ENCODE measurements at regions not wholly inside any gene's neighbourhood (a gene's known extent, or its start where the extent isn't known, plus 50 kb on each side); places are given as distances from the start of the nearest gene placed in this dataset.

DNA sequence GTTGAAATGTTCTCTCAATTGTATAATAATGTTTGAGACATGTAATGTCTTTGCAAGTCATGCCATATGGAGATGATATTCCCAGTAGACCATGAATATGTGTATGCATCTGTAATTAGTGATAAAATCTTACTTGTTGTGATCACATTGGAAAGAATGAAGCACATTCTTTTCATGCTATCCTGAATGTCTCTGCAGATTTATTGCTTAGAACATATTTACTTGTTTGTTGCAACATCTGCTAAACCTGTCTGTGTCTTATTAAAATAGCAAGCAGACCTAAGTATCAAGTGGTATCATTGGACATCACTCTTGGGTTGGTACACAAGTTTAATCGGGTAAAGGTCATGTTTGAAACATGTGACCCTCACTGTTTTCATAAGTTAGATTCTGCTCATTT, 265.5 kb upstream of the CD180 start:
- Histone ChIP-seq H3K4me3 (ENCODE audit: low read depth, low read length) (no peak overlapping the region), H3K27me3 (ENCODE audit: control insufficient read depth, insufficient read depth, low read length) (no peaks in the 10 kb centered on the region), H3K9me3 (ENCODE audit: control insufficient read depth, insufficient read depth, low read length) (peaks cover 1% of the 10 kb centered on the region), H3K36me3 (ENCODE audit: control insufficient read depth, insufficient read depth, low read length) (no peaks in the 10 kb centered on the region), H3K27ac (ENCODE audit: low read depth, low read length) (no peak overlapping the region), H3K4me1 (ENCODE audit: control insufficient read depth, insufficient read depth, low read length) (no peaks in the 10 kb centered on the region)
- WGBS (ENCODE audit: insufficient coverage), result no CpG with 5 or more reads among the region's 1 CpG
- DNase-seq (ENCODE audit: low read depth in 4 of 6, low spot score in 6 of 6), result peak in 1 of 6 donors; percentile 56

DNA sequence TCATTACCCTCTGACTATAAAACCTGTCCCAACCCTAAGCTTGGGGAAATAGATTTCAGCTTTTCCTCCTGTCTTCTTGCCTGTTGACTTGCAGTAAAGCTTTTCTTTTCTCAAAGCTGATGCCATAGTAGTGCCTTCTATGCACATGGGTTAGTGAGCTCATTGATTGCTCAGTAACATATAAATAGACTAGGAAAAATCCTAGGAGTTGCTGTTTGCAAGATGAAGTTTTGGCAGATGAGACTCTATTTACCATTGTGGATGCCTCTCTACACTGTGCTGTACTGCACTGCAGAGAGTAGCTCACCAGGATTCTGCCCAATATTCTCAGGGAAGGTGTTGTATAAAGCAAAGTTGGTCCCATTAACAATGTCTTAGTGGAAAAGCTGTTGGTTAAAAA, 262.7 kb upstream of the CD180 start:
- H3K36me3 ChIP-seq (ENCODE audit: control insufficient read depth, insufficient read depth, low read length), result no peaks in the 10 kb centered on the region
- H3K9me3 ChIP-seq (ENCODE audit: control insufficient read depth, insufficient read depth, low read length), result peaks cover 1% of the 10 kb centered on the region
- H3K4me1 ChIP-seq (ENCODE audit: control insufficient read depth, insufficient read depth, low read length), result no peaks in the 10 kb centered on the region
- no peak for DNase-seq (ENCODE audit: low read depth in 4 of 6, low spot score in 6 of 6)
- H3K27me3 ChIP-seq (ENCODE audit: control insufficient read depth, insufficient read depth, low read length), result no peaks in the 10 kb centered on the region
- no peak overlapping the region for H3K27ac ChIP-seq (ENCODE audit: low read depth, low read length)
- no peak overlapping the region for H3K4me3 ChIP-seq (ENCODE audit: low read depth, low read length)

DNA sequence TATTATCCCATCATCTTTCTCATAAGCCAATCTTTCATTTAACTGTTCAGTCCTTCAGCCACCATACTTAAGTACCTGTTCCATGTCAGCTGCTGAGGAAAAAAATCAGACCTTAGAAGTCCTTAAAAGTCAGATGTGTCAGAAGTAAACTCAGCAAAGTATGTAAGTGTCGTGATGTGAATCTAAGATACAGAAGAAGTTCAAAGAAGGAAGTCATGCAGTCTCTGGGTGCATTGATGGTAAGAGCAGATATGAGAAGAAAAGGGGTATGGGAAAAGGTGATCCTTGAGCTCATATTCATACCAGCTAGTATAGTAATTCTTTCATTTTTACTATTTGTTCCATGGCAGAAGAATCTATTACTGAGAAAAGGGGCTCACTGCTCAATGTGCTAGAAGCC, 259.4 kb upstream of the CD180 start:
- Histone ChIP-seq H3K4me3 (ENCODE audit: low read depth, low read length) (no peak overlapping the region), H3K9me3 (ENCODE audit: control insufficient read depth, insufficient read depth, low read length) (peaks cover 1% of the 10 kb centered on the region), H3K27ac (ENCODE audit: low read depth, low read length) (no peak overlapping the region), H3K4me1 (ENCODE audit: control insufficient read depth, insufficient read depth, low read length) (no peaks in the 10 kb centered on the region), H3K27me3 (ENCODE audit: control insufficient read depth, insufficient read depth, low read length) (no peaks in the 10 kb centered on the region), H3K36me3 (ENCODE audit: control insufficient read depth, insufficient read depth, low read length) (no peaks in the 10 kb centered on the region)
- no peak for DNase-seq (ENCODE audit: low read depth in 4 of 6, low spot score in 6 of 6)
- 100% methylated on average over 1 of the region's 1 CpG for WGBS (ENCODE audit: insufficient coverage)

DNA sequence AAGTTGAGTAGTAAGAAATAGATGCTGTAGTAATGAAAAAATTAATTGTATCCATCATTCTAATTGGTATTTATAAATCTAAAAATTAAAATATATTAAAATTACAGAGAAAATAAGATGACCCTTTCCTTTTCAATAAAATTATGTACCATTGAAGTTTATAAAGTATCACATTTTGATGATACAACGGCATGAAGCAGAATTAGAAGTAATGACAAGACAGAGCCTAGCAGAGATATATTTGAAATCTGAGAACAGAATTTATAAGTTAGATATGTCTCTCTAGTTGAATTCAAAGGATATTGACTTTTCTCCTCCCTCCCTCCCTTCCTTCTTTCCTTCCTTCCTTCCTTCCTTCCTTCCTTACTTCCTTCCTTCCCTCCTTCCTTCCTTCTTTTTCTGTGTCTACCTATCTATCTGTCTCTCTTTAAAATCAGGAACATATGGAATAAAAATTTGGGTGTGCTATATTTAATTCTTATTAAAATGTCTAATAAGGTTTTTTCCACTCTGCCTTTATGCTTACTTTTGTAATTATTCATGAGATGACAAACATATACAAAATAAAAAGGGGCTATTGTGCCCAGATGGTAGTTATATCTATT, 258.5 kb upstream of the CD180 start:
- Histone ChIP-seq H3K4me3 (ENCODE audit: low read depth, low read length) (no peak overlapping the region), H3K9me3 (ENCODE audit: control insufficient read depth, insufficient read depth, low read length) (peaks cover 1% of the 10 kb centered on the region), H3K4me1 (ENCODE audit: control insufficient read depth, insufficient read depth, low read length) (no peaks in the 10 kb centered on the region), H3K27me3 (ENCODE audit: control insufficient read depth, insufficient read depth, low read length) (no peaks in the 10 kb centered on the region), H3K36me3 (ENCODE audit: control insufficient read depth, insufficient read depth, low read length) (no peaks in the 10 kb centered on the region), H3K27ac (ENCODE audit: low read depth, low read length) (no peak overlapping the region)
- no CpG with 5 or more reads among the region's 1 CpG for WGBS (ENCODE audit: insufficient coverage)
- DNase-seq (ENCODE audit: low read depth in 4 of 6, low spot score in 6 of 6), result no peak

DNA sequence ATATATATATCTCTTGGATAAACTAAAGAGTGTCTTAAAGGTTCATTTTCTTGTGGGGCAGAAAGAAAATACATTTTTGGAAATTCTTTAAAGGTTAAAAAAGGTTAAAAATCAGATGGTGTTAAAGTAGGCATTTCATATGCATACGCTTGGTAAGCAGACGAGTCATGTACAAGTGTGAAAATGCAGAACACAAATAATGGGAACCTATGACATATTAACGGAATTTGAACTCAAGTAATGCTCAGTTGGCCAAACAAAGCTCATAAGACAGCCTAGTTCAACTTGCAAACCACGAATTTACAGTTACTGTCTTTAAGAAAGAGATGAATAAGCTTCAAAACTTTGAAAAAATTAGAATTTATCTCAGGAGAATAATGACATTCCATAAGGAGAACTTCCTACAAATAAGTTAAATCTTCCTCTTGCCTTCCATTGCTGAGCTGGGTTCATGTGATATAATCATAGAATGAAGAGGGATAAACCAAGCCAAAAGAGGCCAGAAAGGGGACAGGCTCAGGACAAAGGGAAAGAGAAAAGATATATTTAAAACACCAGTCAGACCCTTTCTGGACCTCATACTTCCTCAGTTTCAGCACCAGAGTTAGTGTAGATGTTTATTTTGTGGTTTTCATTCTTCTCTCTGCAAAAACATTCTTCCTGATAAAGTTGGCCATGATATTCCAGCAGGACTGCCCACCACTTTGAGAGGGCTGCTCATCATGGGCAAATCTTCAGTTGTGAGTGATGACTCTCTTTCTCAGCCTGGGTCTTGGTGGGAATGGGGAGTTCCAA, 256.7 kb upstream of the CD180 start:
- no peak for DNase-seq (ENCODE audit: low read depth in 4 of 6, low spot score in 6 of 6)
- H3K27me3 ChIP-seq (ENCODE audit: control insufficient read depth, insufficient read depth, low read length), result no peaks in the 10 kb centered on the region
- WGBS (ENCODE audit: insufficient coverage), result 95% methylated on average over 3 of the region's 4 CpGs

DNA sequence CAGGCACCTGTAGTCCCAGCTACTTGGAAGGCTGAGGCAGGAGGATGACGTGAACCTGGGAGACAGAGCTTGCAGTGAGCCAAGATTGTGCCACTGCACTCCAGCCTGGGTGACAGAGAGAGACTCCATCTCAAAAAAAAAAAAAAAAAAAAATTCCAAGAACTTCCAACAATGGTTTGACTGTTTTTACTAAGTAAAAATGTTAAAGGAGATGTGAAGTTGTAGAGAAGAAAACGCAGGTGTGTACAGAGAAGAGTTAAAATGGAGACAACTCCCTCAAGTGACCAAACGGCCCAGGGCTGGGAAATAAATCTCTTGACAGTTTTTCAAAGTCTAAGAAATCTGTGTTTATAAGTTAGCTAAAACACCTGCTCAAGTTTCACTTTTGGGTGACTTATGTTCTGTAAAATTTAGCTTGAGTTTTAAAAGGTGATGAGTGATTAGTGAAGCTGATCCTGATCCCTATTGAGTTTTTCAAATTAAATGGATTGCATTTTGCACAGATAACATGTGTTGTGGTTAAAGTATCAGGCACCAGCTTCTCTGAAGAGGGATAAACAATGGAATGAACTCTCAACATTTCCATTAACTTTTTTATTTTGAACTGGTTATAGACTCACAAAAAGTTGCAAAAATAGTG, 255.2 kb upstream of the CD180 start:
- H3K27ac ChIP-seq (ENCODE audit: low read depth, low read length), result no peak overlapping the region
- WGBS (ENCODE audit: insufficient coverage), result 77% methylated on average over 2 of the region's 3 CpGs
- H3K27me3 ChIP-seq (ENCODE audit: control insufficient read depth, insufficient read depth, low read length), result no peaks in the 10 kb centered on the region
- H3K4me1 ChIP-seq (ENCODE audit: control insufficient read depth, insufficient read depth, low read length), result no peaks in the 10 kb centered on the region
- H3K9me3 ChIP-seq (ENCODE audit: control insufficient read depth, insufficient read depth, low read length), result no peaks in the 10 kb centered on the region
- H3K4me3 ChIP-seq (ENCODE audit: low read depth, low read length), result no peak overlapping the region
- no peaks in the 10 kb centered on the region for H3K36me3 ChIP-seq (ENCODE audit: control insufficient read depth, insufficient read depth, low read length)
- DNase-seq (ENCODE audit: low read depth in 4 of 6, low spot score in 6 of 6), result no peak

More for the DNA sequence above, 256.7 kb upstream of the CD180 start:
- no peaks in the 10 kb centered on the region for H3K36me3 ChIP-seq (ENCODE audit: control insufficient read depth, insufficient read depth, low read length)
- H3K9me3 ChIP-seq (ENCODE audit: control insufficient read depth, insufficient read depth, low read length), result no peaks in the 10 kb centered on the region
- no peaks in the 10 kb centered on the region for H3K4me1 ChIP-seq (ENCODE audit: control insufficient read depth, insufficient read depth, low read length)
- no peak overlapping the region for H3K27ac ChIP-seq (ENCODE audit: low read depth, low read length)
- H3K4me3 ChIP-seq (ENCODE audit: low read depth, low read length), result no peak overlapping the region

DNA sequence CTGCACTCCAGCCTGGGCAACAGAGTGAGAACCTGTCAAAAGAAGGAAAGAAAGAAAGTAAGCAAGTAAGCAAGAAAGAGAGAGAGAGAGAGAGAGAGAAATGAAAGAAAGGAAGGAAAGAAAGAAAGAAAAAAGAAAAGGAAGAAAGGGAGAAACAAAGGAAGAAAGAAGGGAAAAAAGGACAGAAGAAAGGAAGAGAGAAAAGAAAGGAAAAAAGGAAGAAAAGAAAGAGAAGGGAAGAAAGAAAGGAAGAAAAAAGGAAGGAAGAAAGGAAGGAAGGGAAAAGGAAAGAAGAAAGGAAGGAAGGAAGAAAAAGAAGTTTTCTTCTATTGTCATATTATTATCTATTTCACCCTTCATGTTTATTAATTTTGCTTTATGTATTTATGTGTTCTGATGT, 251.1 kb upstream of the CD180 start:
- DNase-seq (ENCODE audit: low read depth in 4 of 6, low spot score in 6 of 6), result no peak
- no peaks in the 10 kb centered on the region for H3K4me1 ChIP-seq (ENCODE audit: control insufficient read depth, insufficient read depth, low read length)
- H3K27me3 ChIP-seq (ENCODE audit: control insufficient read depth, insufficient read depth, low read length), result no peaks in the 10 kb centered on the region
- no peak overlapping the region for H3K4me3 ChIP-seq (ENCODE audit: low read depth, low read length)
- no peaks in the 10 kb centered on the region for H3K36me3 ChIP-seq (ENCODE audit: control insufficient read depth, insufficient read depth, low read length)
- H3K27ac ChIP-seq (ENCODE audit: low read depth, low read length), result no peak overlapping the region
- no peaks in the 10 kb centered on the region for H3K9me3 ChIP-seq (ENCODE audit: control insufficient read depth, insufficient read depth, low read length)

DNA sequence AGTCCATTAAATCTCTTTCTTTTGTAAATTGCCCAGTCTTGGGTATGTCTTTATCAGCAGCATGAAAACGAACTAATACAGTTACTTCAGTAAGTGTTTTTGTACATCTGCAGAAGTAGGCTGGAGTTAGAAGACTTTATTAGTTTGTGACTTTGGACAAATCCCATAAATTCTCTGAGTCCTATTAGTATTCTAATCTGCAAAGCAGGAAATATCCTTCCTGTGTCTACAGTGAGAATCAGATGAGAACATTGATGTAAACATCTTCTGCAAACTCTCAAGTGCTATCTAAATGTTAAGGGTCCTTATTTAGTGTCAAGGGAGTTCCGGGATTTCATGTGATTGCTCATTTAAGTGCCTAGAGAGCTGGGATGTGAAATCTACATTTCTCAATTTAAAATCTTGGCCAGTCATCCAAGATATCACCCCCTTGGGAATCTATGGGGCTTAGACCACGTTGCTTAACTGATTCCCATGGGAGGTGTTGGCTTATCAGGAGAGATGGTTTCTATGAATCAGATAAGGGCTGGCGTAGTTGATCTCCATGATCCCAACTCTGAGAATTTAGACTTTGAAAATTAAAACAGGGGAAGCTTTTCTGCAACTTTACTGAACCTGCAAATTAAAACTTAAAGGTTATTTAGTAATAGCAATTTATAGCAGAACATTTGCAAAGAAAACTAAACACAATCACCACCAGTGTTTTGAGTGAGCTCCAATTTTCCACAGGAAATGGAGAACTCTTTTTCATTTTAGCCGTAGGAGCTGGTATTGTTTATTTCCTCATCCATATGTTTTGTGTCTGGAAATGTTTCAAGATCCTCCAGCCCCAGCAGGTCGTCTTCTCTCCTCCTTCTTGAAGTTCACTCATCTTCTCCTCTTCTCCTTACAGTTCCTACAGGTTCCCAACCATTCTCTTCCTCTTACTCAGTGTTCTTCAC, 241.6 kb upstream of the CD180 start:
- Histone ChIP-seq H3K4me3 (ENCODE audit: low read depth, low read length) (no peak overlapping the region), H3K9me3 (ENCODE audit: control insufficient read depth, insufficient read depth, low read length) (no peaks in the 10 kb centered on the region), H3K27ac (ENCODE audit: low read depth, low read length) (no peak overlapping the region), H3K27me3 (ENCODE audit: control insufficient read depth, insufficient read depth, low read length) (no peaks in the 10 kb centered on the region), H3K4me1 (ENCODE audit: control insufficient read depth, insufficient read depth, low read length) (no peaks in the 10 kb centered on the region), H3K36me3 (ENCODE audit: control insufficient read depth, insufficient read depth, low read length) (no peaks in the 10 kb centered on the region)
- peak in 1 of 6 donors; percentile 4 for DNase-seq (ENCODE audit: low read depth in 4 of 6, low spot score in 6 of 6)
- 58% methylated on average over 3 of the region's 6 CpGs for WGBS (ENCODE audit: insufficient coverage)

DNA sequence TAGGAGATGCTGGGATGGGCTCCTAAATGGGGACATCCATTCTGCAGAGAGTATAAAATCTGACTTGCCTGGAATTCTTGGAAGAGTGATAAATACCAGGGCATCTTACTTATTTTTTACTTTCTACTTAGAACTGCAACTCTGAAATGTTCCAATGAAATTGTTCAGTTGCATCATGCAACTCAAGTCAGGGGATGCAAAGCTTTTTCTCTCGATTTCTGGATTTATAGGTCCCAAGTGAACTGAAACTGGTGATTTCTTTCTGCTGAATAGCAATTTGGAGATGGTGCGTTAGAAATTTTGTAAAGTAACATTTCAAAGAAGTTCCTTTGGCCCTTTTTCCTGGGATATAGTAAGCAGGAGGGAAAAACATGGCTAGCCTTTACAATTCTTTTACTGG, 238.4 kb upstream of the CD180 start:
- no peaks in the 10 kb centered on the region for H3K9me3 ChIP-seq (ENCODE audit: control insufficient read depth, insufficient read depth, low read length)
- H3K27ac ChIP-seq (ENCODE audit: low read depth, low read length), result no peak overlapping the region
- H3K36me3 ChIP-seq (ENCODE audit: control insufficient read depth, insufficient read depth, low read length), result no peaks in the 10 kb centered on the region
- 60% methylated on average over 1 of the region's 2 CpGs for WGBS (ENCODE audit: insufficient coverage)
- no peak for DNase-seq (ENCODE audit: low read depth in 4 of 6, low spot score in 6 of 6)
- H3K4me3 ChIP-seq (ENCODE audit: low read depth, low read length), result no peak overlapping the region
- H3K27me3 ChIP-seq (ENCODE audit: control insufficient read depth, insufficient read depth, low read length), result no peaks in the 10 kb centered on the region
- H3K4me1 ChIP-seq (ENCODE audit: control insufficient read depth, insufficient read depth, low read length), result no peaks in the 10 kb centered on the region

All from spinal cord (tissue), 9 donors.